HG03469 (cell line): ENCODE measurements at regions not wholly inside any gene's neighbourhood (a gene's known extent, or its start where the extent isn't known, plus 50 kb on each side); places are given as distances from the start of the nearest gene placed in this dataset.

Experiments used
- ATAC-seq: cut with Tn5 transposase; IDR thresholded peaks from one replicate; pipeline ENCODE4 v1.9.1; 2021; ENCODE audit warnings: mild to moderate bottlenecking, moderate library complexity, moderate number of reproducible peaks; ENCODE audit not compliant: unreplicated experiment

- no peak for ATAC-seq
These were observed 308.5 kb downstream of the CENPC start for GRCh38 chr4:67236788-67237187.

GRCh38 chr4:67236318-67236717, 309.0 kb downstream of the CENPC start:
- ATAC-seq, result no peak

GRCh38 chr4:67234296-67234695, 311.0 kb downstream of the CENPC start:
- ATAC-seq, result no peak

GRCh38 chr4:67229148-67229547, 316.2 kb downstream of the CENPC start:
- no peak for ATAC-seq

GRCh38 chr4:67220861-67221260, 324.4 kb downstream of the CENPC start:
- no peak for ATAC-seq

GRCh38 chr4:67218883-67219282, 326.4 kb downstream of the CENPC start:
- ATAC-seq, result no peak

- no peak for ATAC-seq
These were observed 337.3 kb downstream of the CENPC start for GRCh38 chr4:67207941-67208441.

- ATAC-seq, result no peak
These were observed 340.9 kb downstream of the CENPC start for GRCh38 chr4:67204441-67204840.

- peak; percentile 56 for ATAC-seq
These were observed 344.0 kb downstream of the CENPC start for GRCh38 chr4:67201334-67201733.

- peak; percentile 63 for ATAC-seq
These were observed 346.6 kb downstream of the CENPC start for GRCh38 chr4:67198727-67199126.

- no peak for ATAC-seq
These were observed 377.5 kb downstream of the CENPC start for GRCh38 chr4:67167849-67168248.

- no peak for ATAC-seq
These were observed 382.6 kb downstream of the CENPC start for GRCh38 chr4:67162690-67163089.

- ATAC-seq, result no peak
These were observed 384.0 kb downstream of the CENPC start for GRCh38 chr4:67161311-67161710.

- peak; percentile 57 for ATAC-seq
These were observed 384.9 kb downstream of the CENPC start for GRCh38 chr4:67160394-67160793.

- no peak for ATAC-seq
These were observed 386.6 kb downstream of the CENPC start for GRCh38 chr4:67158666-67159065.

GRCh38 chr4:67152976-67153375, 392.3 kb downstream of the CENPC start:
- no peak for ATAC-seq

GRCh38 chr4:67151376-67152343, 393.6 kb downstream of the CENPC start:
- ATAC-seq, result no peak

- ATAC-seq, result no peak
These were observed 403.7 kb downstream of the CENPC start for GRCh38 chr4:67141586-67141985.

GRCh38 chr4:67134616-67135015, 410.7 kb downstream of the CENPC start:
- no peak for ATAC-seq

GRCh38 chr4:67133162-67133561, 412.1 kb downstream of the CENPC start:
- ATAC-seq, result no peak

- peak; percentile 98 for ATAC-seq
These were observed 414.1 kb downstream of the CENPC start for GRCh38 chr4:67131224-67131623.

- no peak for ATAC-seq
These were observed 414.9 kb downstream of the CENPC start for GRCh38 chr4:67130411-67130810.
